ENCODE measurements at regions not wholly inside any gene's neighbourhood (a gene's known extent, or its start where the extent isn't known, plus 50 kb on each side); places are given as distances from the start of the nearest gene placed in this dataset.
"Not testable (repeated sequence)": the region's sequence is repeated elsewhere in the genome, so short reads cannot be mapped to it uniquely, and the experiment has no call there.

DNA sequence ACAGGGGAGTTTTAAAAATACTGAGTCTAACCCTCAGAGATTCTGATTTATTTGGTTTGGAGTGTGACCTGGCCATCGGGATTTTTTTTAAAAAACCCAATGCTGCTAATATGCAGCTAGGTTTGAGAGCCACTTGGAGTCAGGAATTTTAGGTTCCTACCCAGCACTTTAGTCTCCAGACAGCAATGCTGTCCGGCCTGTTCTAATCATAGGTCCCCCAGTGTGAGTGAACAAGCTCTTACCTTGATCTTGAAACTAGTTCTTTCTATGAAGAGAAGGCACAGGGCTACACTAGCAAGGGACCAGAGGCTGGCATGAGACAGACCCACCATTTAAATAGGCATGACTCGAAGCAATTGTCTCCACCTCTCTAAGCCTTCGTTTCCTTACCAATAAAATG lies 103.5 kb downstream of the SMIM20 start:
- H2BK5ac ChIP-seq (ENCODE audit: low read depth, low read length, poor library complexity), result no peak overlapping the region
- no peak overlapping the region for H2BK120ac ChIP-seq (ENCODE audit: insufficient read depth, low read length, poor library complexity)

GRCh38 chr4:26017961-26018700 lies 104.1 kb downstream of the SMIM20 start:
- not testable (repeated sequence) for H2BK120ac ChIP-seq (ENCODE audit: insufficient read depth, low read length, poor library complexity); H3K36me3 ChIP-seq (ENCODE audit: control insufficient read depth in 1 of 2, insufficient read depth in 2 of 2, low read length in 2 of 2); H3K4me2 ChIP-seq (ENCODE audit: low read length); H4K12ac ChIP-seq (ENCODE audit: low read depth, low read length); H2BK12ac ChIP-seq (ENCODE audit: low read length); H3K23ac ChIP-seq (ENCODE audit: low read length); H2AK5ac ChIP-seq (ENCODE audit: low read length); H2BK5ac ChIP-seq (ENCODE audit: low read depth, low read length, poor library complexity); H4K8ac ChIP-seq (ENCODE audit: low read depth, low read length); H3K79me2 ChIP-seq (ENCODE audit: control insufficient read depth, insufficient read depth, low read length, poor library complexity); H4K91ac ChIP-seq (ENCODE audit: low read depth, low read length); H3K18ac ChIP-seq (ENCODE audit: low read length); H3K27me3 ChIP-seq (ENCODE audit: insufficient read depth, low read length); H3K9me3 ChIP-seq (ENCODE audit: insufficient read depth, low read depth, low read length); H3K4me3 ChIP-seq (ENCODE audit: low read depth, low read length); H3K4ac ChIP-seq (ENCODE audit: low read depth, low read length); H3K14ac ChIP-seq (ENCODE audit: low read length); H3K79me1 ChIP-seq (ENCODE audit: low read length); H2AFZ ChIP-seq (ENCODE audit: insufficient read depth, low read length, poor library complexity); H3K9ac ChIP-seq (ENCODE audit: low read length); DNase-seq; H3K4me1 ChIP-seq (ENCODE audit: control insufficient read depth in 1 of 2, insufficient read depth in 2 of 2, low read length in 2 of 2); H3K27ac ChIP-seq (ENCODE audit: low read depth, low read length)
- WGBS (ENCODE audit: extremely low coverage, insufficient coverage, insufficient read length), result no CpG with 5 or more reads among the region's 6 CpGs

More for the DNA sequence above, 103.5 kb downstream of the SMIM20 start:
- Histone ChIP-seq H3K4ac (ENCODE audit: low read depth, low read length) (no peak overlapping the region), H3K9me3 (ENCODE audit: insufficient read depth, low read depth, low read length) (no peaks in the 10 kb centered on the region), H2AK5ac (ENCODE audit: low read length) (no peak overlapping the region), H3K23ac (ENCODE audit: low read length) (no peak overlapping the region), H3K14ac (ENCODE audit: low read length) (no peak overlapping the region), H4K8ac (ENCODE audit: low read depth, low read length) (no peak overlapping the region), H3K27ac (ENCODE audit: low read depth, low read length) (no peak overlapping the region), H3K4me2 (ENCODE audit: low read length) (no peak overlapping the region), H3K79me1 (ENCODE audit: low read length) (no peaks in the 10 kb centered on the region), H2BK12ac (ENCODE audit: low read length) (no peak overlapping the region), H3K4me1 (ENCODE audit: control insufficient read depth in 1 of 2, insufficient read depth in 2 of 2, low read length in 2 of 2) (peaks cover 2 to 3% of the 10 kb centered on the region in 2 experiments), H4K12ac (ENCODE audit: low read depth, low read length) (no peak overlapping the region), H3K27me3 (ENCODE audit: insufficient read depth, low read length) (no peaks in the 10 kb centered on the region), H3K9ac (ENCODE audit: low read length) (no peak overlapping the region), H4K91ac (ENCODE audit: low read depth, low read length) (no peak overlapping the region), H3K4me3 (ENCODE audit: low read depth, low read length) (no peak overlapping the region), H3K18ac (ENCODE audit: low read length) (no peak overlapping the region), H2AFZ (ENCODE audit: insufficient read depth, low read length, poor library complexity) (no peak overlapping the region), H3K79me2 (ENCODE audit: control insufficient read depth, insufficient read depth, low read length, poor library complexity) (no peaks in the 10 kb centered on the region), H3K36me3 (ENCODE audit: control insufficient read depth in 1 of 2, insufficient read depth in 2 of 2, low read length in 2 of 2) (no peaks in the 10 kb centered on the region)
- DNase-seq, result no peak
- WGBS (ENCODE audit: extremely low coverage, insufficient coverage, insufficient read length), result no CpG with 5 or more reads among the region's 4 CpGs

DNA sequence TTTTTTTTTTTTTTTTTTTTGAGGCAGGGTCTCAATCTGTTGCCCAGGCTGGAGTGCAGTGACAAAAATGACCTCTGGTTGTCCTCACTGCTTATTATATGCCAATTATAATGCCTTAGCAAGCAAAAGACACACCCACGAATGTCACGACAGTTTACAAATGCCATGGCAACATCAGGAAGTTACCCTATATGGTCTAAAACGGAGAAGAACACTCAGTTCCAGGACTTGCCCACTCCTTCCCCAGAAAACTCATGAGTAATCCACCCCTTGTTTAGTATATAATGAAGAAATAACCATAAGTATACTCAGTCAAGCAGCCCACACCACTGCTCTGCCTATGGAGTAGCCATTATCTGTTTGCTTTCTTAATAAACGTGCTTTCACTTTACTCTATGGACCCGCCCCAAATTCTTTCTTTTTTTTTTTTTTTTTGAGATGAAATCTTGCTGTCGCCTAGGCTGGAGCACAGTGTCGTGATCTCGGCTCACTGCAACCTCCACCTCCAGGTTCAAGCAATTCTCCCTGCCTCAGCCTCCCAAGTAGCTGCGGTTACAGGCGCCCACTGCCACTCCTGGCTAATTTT lies 106.2 kb downstream of the SMIM20 start:
- H3K9me3 ChIP-seq (ENCODE audit: insufficient read depth, low read depth, low read length), result no peaks in the 10 kb centered on the region
- no peak overlapping the region for H2BK12ac ChIP-seq (ENCODE audit: low read length)
- no peaks in the 10 kb centered on the region for H3K36me3 ChIP-seq (ENCODE audit: control insufficient read depth in 1 of 2, insufficient read depth in 2 of 2, low read length in 2 of 2)
- H3K79me1 ChIP-seq (ENCODE audit: low read length), result no peaks in the 10 kb centered on the region
- no peak overlapping the region for H3K14ac ChIP-seq (ENCODE audit: low read length)
- no peaks in the 10 kb centered on the region for H3K79me2 ChIP-seq (ENCODE audit: control insufficient read depth, insufficient read depth, low read length, poor library complexity)
- WGBS (ENCODE audit: extremely low coverage, insufficient coverage, insufficient read length), result no CpG with 5 or more reads among the region's 10 CpGs
- no peak overlapping the region for H3K23ac ChIP-seq (ENCODE audit: low read length)
- H3K4me1 ChIP-seq (ENCODE audit: control insufficient read depth in 1 of 2, insufficient read depth in 2 of 2, low read length in 2 of 2), result peaks cover 1 to 2% of the 10 kb centered on the region in 2 experiments
- H4K12ac ChIP-seq (ENCODE audit: low read depth, low read length), result no peak overlapping the region
- no peak overlapping the region for H4K91ac ChIP-seq (ENCODE audit: low read depth, low read length)
- H3K4me2 ChIP-seq (ENCODE audit: low read length), result no peak overlapping the region
- H3K9ac ChIP-seq (ENCODE audit: low read length), result no peak overlapping the region
- no peak overlapping the region for H2BK5ac ChIP-seq (ENCODE audit: low read depth, low read length, poor library complexity)
- H2AK5ac ChIP-seq (ENCODE audit: low read length), result no peak overlapping the region
- H3K4ac ChIP-seq (ENCODE audit: low read depth, low read length), result no peak overlapping the region
- peak in 1 of 2 donors; percentile 54 for DNase-seq
- H3K27ac ChIP-seq (ENCODE audit: low read depth, low read length), result no peak overlapping the region
- H2BK120ac ChIP-seq (ENCODE audit: insufficient read depth, low read length, poor library complexity), result no peak overlapping the region
- no peak overlapping the region for H3K4me3 ChIP-seq (ENCODE audit: low read depth, low read length)
- no peaks in the 10 kb centered on the region for H3K27me3 ChIP-seq (ENCODE audit: insufficient read depth, low read length)
- no peak overlapping the region for H4K8ac ChIP-seq (ENCODE audit: low read depth, low read length)
- H3K18ac ChIP-seq (ENCODE audit: low read length), result no peak overlapping the region
- H2AFZ ChIP-seq (ENCODE audit: insufficient read depth, low read length, poor library complexity), result no peak overlapping the region

DNA sequence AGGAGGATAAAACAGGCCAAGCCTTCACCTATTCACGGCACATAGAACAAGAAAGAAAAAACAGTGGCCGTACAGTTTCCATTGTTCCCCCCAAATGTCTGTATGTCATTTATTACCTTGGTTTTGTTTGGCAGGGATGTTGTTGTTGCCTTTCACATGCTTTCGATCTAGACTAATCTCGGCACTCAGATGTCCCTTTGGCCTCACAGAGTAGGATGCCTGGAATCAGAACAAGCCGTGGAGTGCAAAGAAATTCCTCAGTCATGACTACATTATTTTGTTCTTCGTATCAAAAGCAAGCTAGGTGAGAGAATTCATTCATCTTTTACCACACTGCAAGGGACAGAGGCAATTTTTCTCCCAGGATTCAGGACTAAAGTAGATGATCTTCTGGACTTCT lies 106.9 kb downstream of the SMIM20 start:
- Histone ChIP-seq H4K8ac (ENCODE audit: low read depth, low read length) (no peak overlapping the region), H3K79me1 (ENCODE audit: low read length) (no peaks in the 10 kb centered on the region), H2AK5ac (ENCODE audit: low read length) (no peak overlapping the region), H4K91ac (ENCODE audit: low read depth, low read length) (no peak overlapping the region), H2AFZ (ENCODE audit: insufficient read depth, low read length, poor library complexity) (no peak overlapping the region), H2BK120ac (ENCODE audit: insufficient read depth, low read length, poor library complexity) (no peak overlapping the region), H3K27ac (ENCODE audit: low read depth, low read length) (no peak overlapping the region), H3K4me1 (ENCODE audit: control insufficient read depth in 1 of 2, insufficient read depth in 2 of 2, low read length in 2 of 2) (no peaks in the 10 kb centered on the region), H3K23ac (ENCODE audit: low read length) (no peak overlapping the region), H3K14ac (ENCODE audit: low read length) (no peak overlapping the region), H3K79me2 (ENCODE audit: control insufficient read depth, insufficient read depth, low read length, poor library complexity) (no peaks in the 10 kb centered on the region), H3K4ac (ENCODE audit: low read depth, low read length) (no peak overlapping the region), H3K27me3 (ENCODE audit: insufficient read depth, low read length) (no peaks in the 10 kb centered on the region), H3K9ac (ENCODE audit: low read length) (no peak overlapping the region), H3K4me2 (ENCODE audit: low read length) (no peak overlapping the region), H3K36me3 (ENCODE audit: control insufficient read depth in 1 of 2, insufficient read depth in 2 of 2, low read length in 2 of 2) (no peaks in the 10 kb centered on the region), H2BK5ac (ENCODE audit: low read depth, low read length, poor library complexity) (no peak overlapping the region), H2BK12ac (ENCODE audit: low read length) (no peak overlapping the region), H3K18ac (ENCODE audit: low read length) (no peak overlapping the region), H4K12ac (ENCODE audit: low read depth, low read length) (no peak overlapping the region), H3K9me3 (ENCODE audit: insufficient read depth, low read depth, low read length) (no peaks in the 10 kb centered on the region), H3K4me3 (ENCODE audit: low read depth, low read length) (no peak overlapping the region)
- no CpG with 5 or more reads among the region's 6 CpGs for WGBS (ENCODE audit: extremely low coverage, insufficient coverage, insufficient read length)
- DNase-seq, result peak in 1 of 2 donors; percentile 67
